ENCODE measurements at regions not wholly inside any gene's neighbourhood (a gene's known extent, or its start where the extent isn't known, plus 50 kb on each side); places are given as distances from the start of the nearest gene placed in this dataset.

- CTCF ChIA-PET: no interaction called here
- FAIRE-seq (no peak), DNase-seq (ENCODE audit: low read depth, low spot score) (no peak)
- intact Hi-C loops (cut with micrococcal nuclease) (no loop called here), dilution Hi-C loops (cut with MboI; ENCODE audit: extremely low pct_ligation_motif_present, low sequenced_read_pairs) (no loop called here)
- BruUV-seq (replicated peaks): no TSS peak
- Histone ChIP-seq H3K4me1 (ENCODE audit: control insufficient read depth, extremely low read depth, insufficient read depth, low read length) (peaks cover 9% of the 10 kb centered on the region), H3K4me2 (ENCODE audit: insufficient read depth, low read length) (no peak overlapping the region), H3K79me2 (ENCODE audit: control insufficient read depth, insufficient read depth, low read length) (no peaks in the 10 kb centered on the region), H3K4me3 (replicated peaks in 1 of 3; ENCODE audit: insufficient read depth in 1 of 3, low read depth in 1 of 3, low read length in 3 of 3) (no peak overlapping the region), H3K9me3 (replicated peaks; ENCODE audit: control insufficient read depth, insufficient read depth, low read length) (no peaks in the 10 kb centered on the region), H3K9me1 (replicated peaks; ENCODE audit: control insufficient read depth, extremely low read depth, insufficient read depth, low read length) (no peaks in the 10 kb centered on the region), H3K27me3 (ENCODE audit: control insufficient read depth in 2 of 2, insufficient read depth in 2 of 2, low read length in 2 of 2) (no peaks in the 10 kb centered on the region), H3K36me3 (ENCODE audit: control insufficient read depth in 2 of 2, extremely low read depth in 1 of 2, insufficient read depth in 2 of 2, low read length in 2 of 2) (no peaks in the 10 kb centered on the region), H2AFZ (ENCODE audit: low read depth, low read length) (no peak overlapping the region), H3K9ac (replicated peaks; ENCODE audit: extremely low read depth, insufficient read depth, low read length) (no peak overlapping the region), H3K27ac (ENCODE audit: insufficient read depth, low read depth, low read length) (no peak overlapping the region), H4K20me1 (replicated peaks; ENCODE audit: control insufficient read depth, extremely low read depth, insufficient read depth, low read length) (no peaks in the 10 kb centered on the region)
- POLR2A ChIA-PET: no interaction called here
- TF ChIP-seq MAX (IDR thresholded peaks at IDR 0.05; ENCODE audit: insufficient read depth, insufficient read length) (no peak), POLR2AphosphoS5 (IDR thresholded peaks at IDR 0.05; ENCODE audit: insufficient read depth, low read depth, low read length) (no peak), CTCF (IDR thresholded peaks at IDR 0.05; ENCODE audit: extremely low read depth in 1 of 2, insufficient read depth in 1 of 2, low read depth in 1 of 2, low read length in 2 of 2) (no peak), GATA2 (IDR thresholded peaks at IDR 0.05; ENCODE audit: insufficient read depth, insufficient read length, low read depth, low read length) (no peak), JUN (IDR thresholded peaks at IDR 0.05; ENCODE audit: borderline replicate concordance, insufficient read depth, insufficient read length, low read depth) (no peak), FOS (IDR thresholded peaks at IDR 0.05; ENCODE audit: borderline replicate concordance, insufficient read depth, low read length) (no peak), EZH2 (IDR thresholded peaks at IDR 0.05; ENCODE audit: borderline replicate concordance, low read depth, low read length, severe bottlenecking) (no peak), POLR2A (IDR thresholded peaks at IDR 0.05; ENCODE audit: low read depth, low read length) (no peak), MYC (IDR thresholded peaks at IDR 0.05; ENCODE audit: low read depth, low read length) (no peak)
These were observed 135.1 kb upstream of the GATA6 start for GRCh38 chr18:22034276-22034675.

Measured in endothelial cell of umbilical vein (primary cell).